ENCODE measurements at regions not wholly inside any gene's neighbourhood (a gene's known extent, or its start where the extent isn't known, plus 50 kb on each side); places are given as distances from the start of the nearest gene placed in this dataset.

GRCh38 chr4:58935332-58935731 lies 1825.1 kb upstream of the IGFBP7 start:
- DNase-seq (ENCODE audit: low read depth): peak; percentile 24

DNA sequence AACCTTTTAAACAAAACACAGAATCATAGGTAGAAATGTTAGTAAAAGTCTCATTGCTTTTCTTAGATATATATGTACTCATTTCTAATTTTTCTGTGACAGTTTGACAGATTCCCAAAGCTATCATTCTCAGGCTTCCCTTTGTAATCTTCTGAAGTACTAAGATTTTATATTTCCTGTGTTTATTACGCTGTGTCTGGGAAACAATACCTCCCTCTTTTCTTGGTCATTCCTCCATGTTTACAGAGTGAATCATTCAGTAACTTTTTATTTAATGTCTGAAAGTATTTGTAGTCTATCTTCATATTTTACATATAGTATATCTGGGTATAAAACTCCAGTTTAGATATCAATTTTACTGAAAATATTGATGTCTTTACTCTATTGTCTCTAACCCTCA lies 1826.3 kb upstream of the IGFBP7 start:
- peak; percentile 47 for DNase-seq (ENCODE audit: low read depth)

DNA sequence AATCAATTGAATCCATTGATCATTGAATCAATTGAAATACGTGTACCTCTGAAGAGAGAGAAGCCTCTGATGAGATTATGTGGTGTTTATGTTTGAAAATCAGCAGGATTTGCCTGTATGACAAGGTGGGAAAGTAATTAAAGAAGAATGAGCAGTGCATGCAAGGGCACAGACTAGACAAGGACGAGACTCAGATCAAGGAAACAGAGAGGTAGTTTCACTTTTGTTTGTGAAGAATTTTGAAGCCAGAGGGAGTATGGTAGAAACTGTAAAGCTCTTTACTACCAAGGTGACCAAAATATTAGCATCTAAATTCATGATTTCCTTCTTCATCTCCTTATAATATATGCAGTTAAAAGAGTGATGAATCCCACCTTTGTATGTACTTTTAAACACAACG lies 1830.0 kb upstream of the IGFBP7 start:
- peak; percentile 40 for DNase-seq (ENCODE audit: low read depth)

DNA sequence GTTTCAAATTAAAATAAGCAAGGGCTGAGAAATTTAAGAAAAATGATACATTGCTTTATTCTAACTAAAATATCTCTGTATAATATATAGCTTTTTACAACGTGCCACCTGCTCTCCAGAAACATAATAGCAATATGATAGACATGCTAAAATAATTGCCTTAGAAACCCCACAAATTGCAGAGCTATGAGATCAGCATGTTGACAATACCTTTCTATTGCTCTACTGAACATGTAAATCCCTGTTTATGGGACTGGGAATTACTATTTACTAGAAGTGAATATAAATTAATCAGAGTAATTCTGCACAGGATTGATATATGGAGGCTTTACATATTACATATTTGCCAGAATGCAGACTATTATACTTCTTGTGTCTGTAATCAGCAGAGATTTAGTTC lies 1831.1 kb upstream of the IGFBP7 start:
- no peak for DNase-seq (ENCODE audit: low read depth)

- DNase-seq (ENCODE audit: low read depth): no peak
These were observed 1843.4 kb upstream of the IGFBP7 start for GRCh38 chr4:58953575-58953974.

DNA sequence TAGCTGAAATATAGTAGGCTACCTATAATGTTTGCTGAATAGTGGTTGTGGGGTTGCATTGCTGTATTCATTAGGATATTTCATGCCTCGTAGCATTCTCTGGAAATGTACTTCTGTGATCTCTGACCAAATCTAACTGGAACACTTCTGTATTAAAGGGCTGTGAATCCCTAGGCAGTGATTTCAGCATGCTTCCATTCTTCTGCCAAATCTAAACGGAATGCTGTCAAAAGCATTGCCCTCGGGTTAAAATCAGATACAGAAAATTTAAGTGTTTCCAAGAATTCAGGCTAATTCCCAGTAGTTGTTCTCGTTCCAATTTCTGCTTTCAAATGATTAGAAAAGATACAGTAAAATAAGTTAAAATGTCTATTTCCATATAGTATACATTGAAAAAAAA lies 1847.5 kb upstream of the IGFBP7 start:
- DNase-seq (ENCODE audit: low read depth): no peak

GRCh38 chr4:58961283-58961682 lies 1851.1 kb upstream of the IGFBP7 start:
- DNase-seq (ENCODE audit: low read depth): no peak

GRCh38 chr4:58961925-58962324 lies 1851.7 kb upstream of the IGFBP7 start:
- DNase-seq (ENCODE audit: low read depth): no peak

DNA sequence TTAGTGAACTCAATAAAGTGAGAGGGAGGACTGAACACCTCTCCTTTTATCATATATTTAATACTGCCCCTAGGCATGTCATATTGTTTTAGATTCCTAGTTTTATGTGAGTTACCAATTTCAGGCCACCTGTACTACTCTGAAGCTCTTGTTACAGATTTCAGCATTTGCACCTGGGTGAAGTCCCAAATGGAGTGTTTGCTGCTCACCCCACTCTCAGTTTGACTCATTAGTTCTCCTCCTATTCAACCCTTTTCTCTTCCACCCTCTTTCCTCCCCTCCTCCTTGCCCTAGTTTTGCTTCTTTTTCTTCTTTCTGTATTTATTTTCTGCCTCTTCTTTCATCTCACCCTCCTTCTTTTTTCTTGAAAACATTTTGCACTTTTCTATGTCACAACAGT lies 1852.2 kb upstream of the IGFBP7 start:
- DNase-seq (ENCODE audit: low read depth): no peak

DNA sequence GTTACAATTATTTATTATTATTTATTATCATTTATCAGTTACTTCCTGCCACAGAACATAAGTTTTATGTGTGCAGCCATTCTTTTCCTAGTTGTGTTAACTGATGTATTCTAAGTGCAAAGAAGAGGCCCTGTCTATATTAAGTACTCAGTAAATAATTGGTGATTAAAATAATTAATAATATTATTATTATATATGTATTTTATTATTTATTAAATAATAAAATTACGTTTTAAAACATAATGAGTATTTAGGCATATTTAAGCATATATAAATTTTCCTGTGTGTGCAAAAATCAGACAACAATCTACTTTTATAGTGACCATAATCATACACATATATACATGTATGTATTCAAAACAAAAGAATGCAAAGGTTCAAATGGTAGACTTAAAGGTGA lies 1871.6 kb upstream of the IGFBP7 start:
- no peak for DNase-seq (ENCODE audit: low read depth)

- DNase-seq (ENCODE audit: low read depth): peak; percentile 13
These were observed 1873.7 kb upstream of the IGFBP7 start for GRCh38 chr4:58983887-58984286.

DNA sequence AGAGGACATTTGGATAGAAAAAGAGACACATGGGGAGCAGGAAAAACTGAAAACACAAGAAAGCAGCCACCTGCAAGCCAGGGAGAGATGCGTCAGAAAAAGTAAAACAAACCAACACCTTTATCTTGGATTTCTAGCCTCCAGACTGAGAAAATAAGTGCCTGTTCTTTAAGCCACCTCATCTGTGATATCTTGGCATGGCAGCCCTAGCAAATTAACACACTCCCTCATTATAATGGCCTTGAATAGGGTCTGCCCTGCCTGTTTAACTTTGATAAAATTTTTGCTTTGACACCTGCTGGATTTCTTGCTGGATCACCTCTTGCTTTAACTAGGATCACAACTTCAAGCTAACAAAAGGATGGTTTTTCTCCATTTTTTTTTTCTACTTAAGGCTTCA lies 1892.0 kb upstream of the IGFBP7 start:
- no peak for DNase-seq (ENCODE audit: low read depth)

DNA sequence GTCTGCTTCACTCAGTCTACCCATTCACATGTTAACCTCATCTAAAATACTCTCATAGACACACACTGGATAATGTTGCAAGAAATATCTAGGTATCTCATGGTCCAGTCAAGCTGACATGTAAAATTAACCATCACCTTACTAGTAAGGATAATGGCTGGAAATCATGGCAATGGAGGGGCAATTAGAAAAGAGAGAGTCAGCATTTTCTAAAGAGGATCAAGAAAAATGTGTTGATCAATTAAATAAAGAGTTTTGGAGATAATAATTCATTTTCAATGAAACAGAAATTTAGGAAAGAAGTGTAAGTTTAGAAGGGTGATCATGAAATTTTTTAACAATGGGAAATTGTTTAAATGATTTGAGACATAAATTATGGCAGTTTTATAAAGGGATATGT lies 1914.1 kb upstream of the IGFBP7 start:
- DNase-seq (ENCODE audit: low read depth): no peak

GRCh38 chr4:59037812-59038211 lies 1927.6 kb upstream of the IGFBP7 start:
- no peak for DNase-seq (ENCODE audit: low read depth)

- DNase-seq (ENCODE audit: low read depth): no peak
These were observed 1928.9 kb upstream of the IGFBP7 start for GRCh38 chr4:59039046-59039445.

DNA sequence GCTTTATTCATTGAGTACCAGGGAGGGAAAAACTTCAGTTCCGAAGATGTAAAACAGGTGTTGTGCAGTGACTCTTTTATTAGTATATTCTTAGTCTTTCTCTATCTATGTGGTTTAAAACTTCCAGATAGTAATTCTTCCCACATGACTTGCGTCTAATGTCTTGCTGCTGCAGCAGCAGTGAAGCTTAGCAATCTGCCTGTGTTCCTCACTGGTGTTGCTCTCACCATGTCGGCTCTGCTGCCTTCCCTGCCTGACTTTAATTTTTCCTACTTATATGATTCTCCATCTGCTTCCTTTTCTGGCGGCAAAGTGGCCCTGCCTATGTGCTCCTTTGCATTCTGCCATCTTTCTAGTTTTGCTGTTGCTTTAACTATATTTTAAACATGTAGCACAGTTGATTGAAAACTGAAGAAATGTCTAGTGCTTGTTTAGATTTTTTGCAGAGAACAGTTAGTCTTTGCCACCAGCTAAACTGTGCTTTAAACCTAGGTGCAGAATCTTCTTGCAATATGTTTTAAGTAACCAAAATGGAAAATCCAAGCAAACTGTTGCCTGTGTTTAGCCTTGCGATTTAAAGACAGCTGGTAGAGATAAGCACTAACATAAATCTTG lies 1934.2 kb upstream of the IGFBP7 start:
- DNase-seq (ENCODE audit: low read depth): no peak

DNA sequence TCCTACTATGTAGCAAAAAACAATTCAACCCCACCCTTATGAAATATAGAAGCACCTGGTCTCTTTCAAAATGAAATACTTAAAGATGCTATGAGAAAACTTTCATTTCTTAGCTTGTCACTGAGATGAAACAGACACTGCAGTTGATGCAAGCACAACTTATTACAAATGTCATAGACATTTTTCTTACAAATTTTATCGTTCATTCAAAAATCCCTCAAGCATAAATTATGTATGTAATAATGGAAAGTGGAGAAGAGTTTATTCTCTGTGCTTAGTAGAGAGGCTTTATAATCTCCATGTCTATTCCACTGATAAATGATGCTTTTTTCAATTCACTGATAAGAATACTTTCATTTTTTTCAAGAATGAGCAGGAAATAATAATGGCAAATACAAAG lies 1943.9 kb upstream of the IGFBP7 start:
- no peak for DNase-seq (ENCODE audit: low read depth)

DNA sequence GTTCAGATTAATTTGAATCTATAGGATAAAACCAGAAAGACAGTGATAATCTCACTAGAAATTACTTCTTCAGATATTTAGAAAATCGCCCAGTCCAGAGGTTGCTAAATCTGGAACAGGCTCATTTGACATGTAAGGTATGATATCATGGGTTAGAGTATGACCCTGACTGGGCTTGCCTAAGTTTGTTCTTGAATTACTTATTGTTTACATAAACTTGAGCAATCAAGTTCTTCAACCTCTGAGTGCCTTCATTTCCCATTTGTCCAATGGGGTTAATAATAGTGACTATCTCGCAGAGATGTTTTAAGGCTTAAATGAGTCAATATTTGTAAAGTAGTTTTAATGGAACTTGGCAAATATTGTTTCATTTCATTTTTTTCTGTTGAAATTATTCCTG lies 1947.6 kb upstream of the IGFBP7 start:
- no peak for DNase-seq (ENCODE audit: low read depth)

GRCh38 chr4:59058543-59058942 lies 1948.4 kb upstream of the IGFBP7 start:
- no peak for DNase-seq (ENCODE audit: low read depth)

DNA sequence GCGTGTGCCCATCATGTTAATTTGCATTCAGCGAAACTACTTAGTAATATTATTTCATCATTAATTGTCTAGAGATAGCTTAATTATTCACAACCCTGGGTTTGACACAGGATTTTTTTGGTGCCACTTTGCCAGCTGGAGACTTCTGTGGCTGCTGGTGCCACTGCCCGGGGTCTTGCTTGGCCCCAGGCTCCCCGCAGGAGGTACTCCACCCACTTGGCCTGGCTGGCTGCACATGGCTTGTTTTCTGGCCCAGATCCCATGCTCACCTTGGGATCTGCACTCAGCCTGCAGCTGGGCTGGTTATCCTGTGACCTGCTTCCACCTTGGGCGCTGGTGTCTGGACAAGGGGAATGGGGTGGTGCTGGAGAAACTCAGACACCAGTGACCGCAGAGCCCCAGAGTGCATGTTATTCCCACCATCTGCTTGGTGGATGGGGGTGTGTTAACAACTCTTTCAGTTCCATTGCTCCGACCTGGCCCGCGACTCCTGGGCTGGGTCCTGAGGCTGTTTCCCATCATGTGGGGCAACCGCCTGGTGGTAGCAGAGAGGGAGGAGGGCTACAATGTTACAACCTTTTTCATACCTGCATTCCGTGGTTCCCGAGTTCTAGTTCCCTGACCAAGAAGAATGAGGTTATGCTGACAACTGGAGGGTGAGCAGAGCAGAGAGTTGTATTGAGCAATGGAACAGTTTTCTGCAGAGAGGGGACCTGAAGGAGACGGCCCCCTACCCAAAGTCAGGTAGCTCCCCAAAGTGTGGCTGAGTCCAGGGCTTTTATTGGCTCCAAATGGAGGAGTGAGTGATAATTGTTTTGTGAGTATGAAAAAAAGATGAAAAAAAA lies 1950.0 kb upstream of the IGFBP7 start:
- no peak for DNase-seq (ENCODE audit: low read depth)

GRCh38 chr4:59060895-59061294 lies 1950.7 kb upstream of the IGFBP7 start:
- no peak for DNase-seq (ENCODE audit: low read depth)

DNA sequence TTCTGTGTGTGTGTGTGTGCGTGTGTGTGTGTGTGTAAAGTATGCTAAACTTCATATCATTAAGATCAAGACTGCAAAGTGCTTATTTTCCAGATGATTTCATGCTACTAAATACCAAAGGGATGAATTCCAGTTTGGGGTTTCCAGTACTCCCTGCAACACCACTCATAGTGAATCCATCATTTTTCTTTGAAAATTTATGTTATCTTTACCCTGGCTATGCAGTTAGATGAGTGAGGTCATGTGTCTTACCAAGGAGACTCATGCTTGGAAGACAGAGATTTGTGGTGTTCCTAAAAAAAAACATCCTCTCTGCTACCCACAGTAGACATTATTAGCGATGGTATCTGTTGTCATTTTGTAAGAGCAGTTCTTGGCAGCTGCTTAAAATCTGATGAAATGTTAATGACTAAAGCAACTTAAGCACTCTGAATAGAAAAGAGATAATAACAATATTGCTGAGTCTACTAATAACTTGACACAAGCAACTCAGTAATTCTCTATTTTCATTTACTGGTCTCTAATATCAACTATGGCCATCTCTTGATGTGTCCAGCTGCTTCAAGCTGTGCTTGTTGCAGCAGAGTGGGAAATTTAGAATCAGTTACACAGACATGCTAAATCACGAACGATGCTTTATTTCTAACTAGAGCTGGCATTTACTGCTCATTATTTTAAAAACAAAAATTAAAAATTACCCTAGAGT lies 1953.0 kb upstream of the IGFBP7 start:
- DNase-seq (ENCODE audit: low read depth): no peak
